DOHH2 (cell line): ENCODE measurements at regions not wholly inside any gene's neighbourhood (a gene's known extent, or its start where the extent isn't known, plus 50 kb on each side); places are given as distances from the start of the nearest gene placed in this dataset.

Experiments used
- EZH2phosphoT487 ChIP-seq: fragments of 200-600 bp; sonication (generic); IDR thresholded peaks from 2 replicates; pipeline ENCODE4 v1.6.1; 2017; ENCODE audit warnings: borderline replicate concordance, mild to moderate bottlenecking, antibody characterized with exemption, low read length, moderate library complexity, mixed read lengths
- TF ChIP-seq, protein P1 (sequence below): fragments of 200-600 bp; sonication (generic); IDR thresholded peaks from one replicate; pipeline ENCODE4 v1.5.1; 2014; ENCODE audit warnings: antibody characterized with exemption, mild to moderate bottlenecking, low read depth, low read length; ENCODE audit not compliant: poor library complexity, severe bottlenecking

- TF ChIP-seq, protein P1, sequence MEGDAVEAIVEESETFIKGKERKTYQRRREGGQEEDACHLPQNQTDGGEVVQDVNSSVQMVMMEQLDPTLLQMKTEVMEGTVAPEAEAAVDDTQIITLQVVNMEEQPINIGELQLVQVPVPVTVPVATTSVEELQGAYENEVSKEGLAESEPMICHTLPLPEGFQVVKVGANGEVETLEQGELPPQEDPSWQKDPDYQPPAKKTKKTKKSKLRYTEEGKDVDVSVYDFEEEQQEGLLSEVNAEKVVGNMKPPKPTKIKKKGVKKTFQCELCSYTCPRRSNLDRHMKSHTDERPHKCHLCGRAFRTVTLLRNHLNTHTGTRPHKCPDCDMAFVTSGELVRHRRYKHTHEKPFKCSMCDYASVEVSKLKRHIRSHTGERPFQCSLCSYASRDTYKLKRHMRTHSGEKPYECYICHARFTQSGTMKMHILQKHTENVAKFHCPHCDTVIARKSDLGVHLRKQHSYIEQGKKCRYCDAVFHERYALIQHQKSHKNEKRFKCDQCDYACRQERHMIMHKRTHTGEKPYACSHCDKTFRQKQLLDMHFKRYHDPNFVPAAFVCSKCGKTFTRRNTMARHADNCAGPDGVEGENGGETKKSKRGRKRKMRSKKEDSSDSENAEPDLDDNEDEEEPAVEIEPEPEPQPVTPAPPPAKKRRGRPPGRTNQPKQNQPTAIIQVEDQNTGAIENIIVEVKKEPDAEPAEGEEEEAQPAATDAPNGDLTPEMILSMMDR: no peak
- no peak for TF ChIP-seq EZH2phosphoT487
Measured at GRCh38 chr14:84323978-84324377, 1206.0 kb upstream of the FLRT2 start.
